ENCODE measurements at regions not wholly inside any gene's neighbourhood (a gene's known extent, or its start where the extent isn't known, plus 50 kb on each side); places are given as distances from the start of the nearest gene placed in this dataset.

GRCh38 chr1:191901651-191902050 is 256.6 kb upstream of the RGS18 start:
- no peaks in the 10 kb centered on the region for H3K9me3 ChIP-seq (replicated peaks; ENCODE audit: control insufficient read depth, insufficient read depth, low read length)
- FAIRE-seq (no peak), ATAC-seq (no peak), DNase-seq (ENCODE audit: low read depth, low spot score) (no peak)
- H3K4me2 ChIP-seq (ENCODE audit: control insufficient read depth, insufficient read depth) = no peak overlapping the region
- no TSS peak for BruUV-seq (replicated peaks)
- H2AFZ ChIP-seq (ENCODE audit: control insufficient read depth, low read depth, low read length) = no peak overlapping the region
- H4K20me1 ChIP-seq (ENCODE audit: control insufficient read depth, insufficient read depth) = no peaks in the 10 kb centered on the region
- RAD21 ChIA-PET (ENCODE audit: unreplicated experiment) = no interaction called here
- no peak overlapping the region for H3K9ac ChIP-seq (ENCODE audit: control insufficient read depth, insufficient read depth, low read length)
- no peaks in the 10 kb centered on the region for H3K36me3 ChIP-seq (ENCODE audit: control insufficient read depth in 2 of 2, insufficient read depth in 2 of 2, low read length in 1 of 2)
- H3K4me3 ChIP-seq = no peak overlapping the region
- intact Hi-C loops (cut with micrococcal nuclease; ENCODE audit: unreplicated experiment) = no loop called here
- in situ Hi-C loops (cut with MboI) = no loop called here
- CTCF ChIA-PET = no interaction called here
- H3K4me1 ChIP-seq (ENCODE audit: control insufficient read depth, insufficient read depth, low read length) = no peaks in the 10 kb centered on the region
- H3K79me2 ChIP-seq (ENCODE audit: control insufficient read depth, insufficient read depth, low read length) = no peaks in the 10 kb centered on the region
- SMC1A ChIA-PET (ENCODE audit: uncharacterized antibody, unreplicated experiment) = no interaction called here
- H3K27ac ChIP-seq (ENCODE audit: control insufficient read depth, insufficient read depth) = no peak overlapping the region
- POLR2A ChIA-PET = interaction anchor here (0.7 kb wide), 1 partner anchor 52 kb away, joined by 3 read pairs; no protein-coding TSS in a partner anchor
- whole genome bisulfite sequencing (ENCODE audit: insufficient coverage, insufficient replicate concordance, low lambda C conversion rate, missing lambda C conversion rate) = 38% methylated on average over 7 of the region's 7 CpGs
- H3K27me3 ChIP-seq (replicated peaks in 1 of 2; ENCODE audit: control insufficient read depth in 2 of 2, insufficient read depth in 2 of 2, low read length in 1 of 2) = no peaks in the 10 kb centered on the region
- TF ChIP-seq PML (IDR thresholded peaks at IDR 0.05; ENCODE audit: low read length) (no peak), ATF2 (IDR thresholded peaks at IDR 0.05; ENCODE audit: low read length) (no peak), E2F4 (IDR thresholded peaks at IDR 0.05; ENCODE audit: low read depth, low read length) (no peak), SUZ12 (IDR thresholded peaks at IDR 0.05; ENCODE audit: unreplicated experiment) (no peak), NFYA (IDR thresholded peaks at IDR 0.05; ENCODE audit: borderline replicate concordance, low read depth, low read length) (no peak), EGR1 (IDR thresholded peaks at IDR 0.05; ENCODE audit: borderline replicate concordance in 1 of 2, low read depth in 2 of 2, low read length in 2 of 2) (no peak), STAT3 (IDR thresholded peaks at IDR 0.05; ENCODE audit: low read depth, low read length) (no peak), ESRRA (IDR thresholded peaks at IDR 0.05; ENCODE audit: low read length) (no peak), E4F1 (IDR thresholded peaks at IDR 0.05; ENCODE audit: borderline replicate concordance, partially characterized antibody) (no peak), ZBTB40 (IDR thresholded peaks at IDR 0.05; ENCODE audit: borderline replicate concordance) (no peak), ZNF592 (IDR thresholded peaks at IDR 0.05) (no peak)

All from GM12878 (cell line).